ENCODE measurements at regions not wholly inside any gene's neighbourhood (a gene's known extent, or its start where the extent isn't known, plus 50 kb on each side); places are given as distances from the start of the nearest gene placed in this dataset.

- Histone ChIP-seq H3K36me3 (ENCODE audit: control insufficient read depth in 2 of 3, insufficient read depth in 3 of 3, low read length in 3 of 3) (no peaks in the 10 kb centered on the region), H3K9me3 (ENCODE audit: control insufficient read depth in 2 of 3, low read length in 3 of 3) (no peaks in the 10 kb centered on the region), H3K27ac (ENCODE audit: low read depth, low read length) (no peak overlapping the region), H3K4me1 (ENCODE audit: control insufficient read depth in 2 of 2, insufficient read depth in 2 of 2, low read length in 2 of 2) (no peaks in the 10 kb centered on the region), H3K27me3 (ENCODE audit: control insufficient read depth in 2 of 2, insufficient read depth in 2 of 2, low read length in 2 of 2) (no peaks in the 10 kb centered on the region), H3K4me3 (ENCODE audit: low read length) (no peak overlapping the region)
- Mint-ChIP-seq H3K27ac (no peak overlapping the region), H3K4me3 (no peak overlapping the region), H3K9me3 (peaks cover 0 to 4% (median 0%) of the 10 kb centered on the region in 11 donors), H3K27me3 (peaks cover 0 to 18% (median 7%) of the 10 kb centered on the region in 5 donors), H3K4me1 (no peaks in the 10 kb centered on the region), H3K36me3 (no peaks in the 10 kb centered on the region)
- intact Hi-C loops (cut with micrococcal nuclease) = no loop called here
- ATAC-seq = no peak
- DNase-seq = no peak
- ChIA-PET CTCF (no interaction called here), POLR2A (no interaction called here)
Measured at GRCh38 chr4:41476310-41476885, 61.6 kb upstream of the LIMCH1 start.

GRCh38 chr4:41477181-41477905 lies 60.6 kb upstream of the LIMCH1 start:
- Mint-ChIP-seq H3K4me3 (no peak overlapping the region), H3K4me1 (no peaks in the 10 kb centered on the region), H3K27ac (no peak overlapping the region), H3K36me3 (no peaks in the 10 kb centered on the region), H3K27me3 (peaks cover 0 to 9% (median 0%) of the 10 kb centered on the region in 5 donors), H3K9me3 (peaks cover 0 to 4% (median 0%) of the 10 kb centered on the region in 11 donors)
- H3K9me3 ChIP-seq (ENCODE audit: control insufficient read depth in 2 of 3, low read length in 3 of 3) = no peaks in the 10 kb centered on the region
- no peak overlapping the region for H3K4me3 ChIP-seq (ENCODE audit: low read length)
- POLR2A ChIA-PET = no interaction called here
- no peaks in the 10 kb centered on the region for H3K27me3 ChIP-seq (ENCODE audit: control insufficient read depth in 2 of 2, insufficient read depth in 2 of 2, low read length in 2 of 2)
- intact Hi-C loops (cut with micrococcal nuclease) = no loop called here
- no peak for DNase-seq
- ATAC-seq = no peak
- H3K27ac ChIP-seq (ENCODE audit: low read depth, low read length) = no peak overlapping the region
- CTCF ChIA-PET = no interaction called here
- H3K4me1 ChIP-seq (ENCODE audit: control insufficient read depth in 2 of 2, insufficient read depth in 2 of 2, low read length in 2 of 2) = no peaks in the 10 kb centered on the region
- H3K36me3 ChIP-seq (ENCODE audit: control insufficient read depth in 2 of 3, insufficient read depth in 3 of 3, low read length in 3 of 3) = no peaks in the 10 kb centered on the region

- CTCF ChIA-PET = no interaction called here
- ATAC-seq = no peak
- POLR2A ChIA-PET = no interaction called here
Measured at GRCh38 chr4:41478518-41478917, 59.4 kb upstream of the LIMCH1 start.

GRCh38 chr4:41480896-41481311 lies 57.1 kb upstream of the LIMCH1 start:
- Histone ChIP-seq H3K27me3 (ENCODE audit: control insufficient read depth in 2 of 2, insufficient read depth in 2 of 2, low read length in 2 of 2) (no peaks in the 10 kb centered on the region), H3K36me3 (ENCODE audit: control insufficient read depth in 2 of 3, insufficient read depth in 3 of 3, low read length in 3 of 3) (no peaks in the 10 kb centered on the region), H3K4me1 (ENCODE audit: control insufficient read depth in 2 of 2, insufficient read depth in 2 of 2, low read length in 2 of 2) (no peaks in the 10 kb centered on the region), H3K9me3 (ENCODE audit: control insufficient read depth in 2 of 3, low read length in 3 of 3) (no peaks in the 10 kb centered on the region), H3K4me3 (ENCODE audit: low read length) (no peak overlapping the region), H3K27ac (ENCODE audit: low read depth, low read length) (no peak overlapping the region)
- ATAC-seq (no peak), DNase-seq (no peak)
- Mint-ChIP-seq H3K4me3 (no peak overlapping the region), H3K27me3 (peaks cover 0 to 8% (median 0%) of the 10 kb centered on the region in 5 donors), H3K36me3 (no peaks in the 10 kb centered on the region), H3K4me1 (no peaks in the 10 kb centered on the region), H3K27ac (no peak overlapping the region), H3K9me3 (peaks cover 0 to 5% (median 0%) of the 10 kb centered on the region in 11 donors)
- intact Hi-C loops (cut with micrococcal nuclease) = no loop called here
- ChIA-PET CTCF (no interaction called here), POLR2A (no interaction called here)

More at GRCh38 chr4:41478518-41478917, 59.4 kb upstream of the LIMCH1 start:
- intact Hi-C loops (cut with micrococcal nuclease) = no loop called here
- no peak overlapping the region for H3K4me3 Mint-ChIP-seq
- H3K36me3 Mint-ChIP-seq = no peaks in the 10 kb centered on the region
- H3K9me3 Mint-ChIP-seq = peaks cover 0 to 3% (median 0%) of the 10 kb centered on the region in 11 donors
- no peaks in the 10 kb centered on the region for H3K9me3 ChIP-seq (ENCODE audit: control insufficient read depth in 2 of 3, low read length in 3 of 3)
- H3K4me1 ChIP-seq (ENCODE audit: control insufficient read depth in 2 of 2, insufficient read depth in 2 of 2, low read length in 2 of 2) = no peaks in the 10 kb centered on the region
- no peak for DNase-seq
- H3K27ac ChIP-seq (ENCODE audit: low read depth, low read length) = no peak overlapping the region
- H3K4me1 Mint-ChIP-seq = no peaks in the 10 kb centered on the region
- no peaks in the 10 kb centered on the region for H3K36me3 ChIP-seq (ENCODE audit: control insufficient read depth in 2 of 3, insufficient read depth in 3 of 3, low read length in 3 of 3)
- H3K27me3 ChIP-seq (ENCODE audit: control insufficient read depth in 2 of 2, insufficient read depth in 2 of 2, low read length in 2 of 2) = no peaks in the 10 kb centered on the region
- H3K27ac Mint-ChIP-seq = no peak overlapping the region
- H3K4me3 ChIP-seq (ENCODE audit: low read length) = no peak overlapping the region
- H3K27me3 Mint-ChIP-seq = peaks cover 0 to 5% (median 0%) of the 10 kb centered on the region in 5 donors

- Mint-ChIP-seq H3K4me3 (no peak overlapping the region), H3K4me1 (no peaks in the 10 kb centered on the region), H3K27me3 (peaks cover 0 to 6% (median 3%) of the 10 kb centered on the region in 5 donors), H3K36me3 (no peaks in the 10 kb centered on the region), H3K27ac (no peak overlapping the region), H3K9me3 (peaks cover 0 to 5% (median 0%) of the 10 kb centered on the region in 11 donors)
- Histone ChIP-seq H3K4me1 (ENCODE audit: control insufficient read depth in 2 of 2, insufficient read depth in 2 of 2, low read length in 2 of 2) (no peaks in the 10 kb centered on the region), H3K9me3 (ENCODE audit: control insufficient read depth in 2 of 3, low read length in 3 of 3) (no peaks in the 10 kb centered on the region), H3K4me3 (ENCODE audit: low read length) (no peak overlapping the region), H3K36me3 (ENCODE audit: control insufficient read depth in 2 of 3, insufficient read depth in 3 of 3, low read length in 3 of 3) (no peaks in the 10 kb centered on the region), H3K27ac (ENCODE audit: low read depth, low read length) (no peak overlapping the region), H3K27me3 (ENCODE audit: control insufficient read depth in 2 of 2, insufficient read depth in 2 of 2, low read length in 2 of 2) (no peaks in the 10 kb centered on the region)
- POLR2A ChIA-PET = no interaction called here
- intact Hi-C loops (cut with micrococcal nuclease) = no loop called here
- CTCF ChIA-PET = no interaction called here
- ATAC-seq (no peak), DNase-seq (no peak)
Measured at GRCh38 chr4:41483771-41484170, 54.2 kb upstream of the LIMCH1 start.

GRCh38 chr4:41485041-41485440 lies 52.9 kb upstream of the LIMCH1 start:
- no peak overlapping the region for H3K4me3 Mint-ChIP-seq
- no peaks in the 10 kb centered on the region for H3K36me3 ChIP-seq (ENCODE audit: control insufficient read depth in 2 of 3, insufficient read depth in 3 of 3, low read length in 3 of 3)
- no peak overlapping the region for H3K27ac Mint-ChIP-seq
- peaks cover 0 to 6% (median 3%) of the 10 kb centered on the region in 5 donors for H3K27me3 Mint-ChIP-seq
- ChIA-PET POLR2A (no interaction called here), CTCF (no interaction called here)
- no peaks in the 10 kb centered on the region for H3K9me3 ChIP-seq (ENCODE audit: control insufficient read depth in 2 of 3, low read length in 3 of 3)
- no peaks in the 10 kb centered on the region for H3K4me1 Mint-ChIP-seq
- H3K9me3 Mint-ChIP-seq = peaks cover 0 to 5% (median 0%) of the 10 kb centered on the region in 11 donors
- no peak overlapping the region for H3K27ac ChIP-seq (ENCODE audit: low read depth, low read length)
- H3K36me3 Mint-ChIP-seq = no peaks in the 10 kb centered on the region
- intact Hi-C loops (cut with micrococcal nuclease) = no loop called here
- H3K4me3 ChIP-seq (ENCODE audit: low read length) = no peak overlapping the region
- no peaks in the 10 kb centered on the region for H3K4me1 ChIP-seq (ENCODE audit: control insufficient read depth in 2 of 2, insufficient read depth in 2 of 2, low read length in 2 of 2)
- no peaks in the 10 kb centered on the region for H3K27me3 ChIP-seq (ENCODE audit: control insufficient read depth in 2 of 2, insufficient read depth in 2 of 2, low read length in 2 of 2)
- ATAC-seq (no peak), DNase-seq (no peak)

- Histone ChIP-seq H3K4me1 (ENCODE audit: control insufficient read depth in 2 of 2, insufficient read depth in 2 of 2, low read length in 2 of 2) (no peaks in the 10 kb centered on the region), H3K27ac (ENCODE audit: low read depth, low read length) (no peak overlapping the region), H3K9me3 (ENCODE audit: control insufficient read depth in 2 of 3, low read length in 3 of 3) (no peaks in the 10 kb centered on the region), H3K4me3 (ENCODE audit: low read length) (no peak overlapping the region), H3K36me3 (ENCODE audit: control insufficient read depth in 2 of 3, insufficient read depth in 3 of 3, low read length in 3 of 3) (no peaks in the 10 kb centered on the region), H3K27me3 (ENCODE audit: control insufficient read depth in 2 of 2, insufficient read depth in 2 of 2, low read length in 2 of 2) (no peaks in the 10 kb centered on the region)
- H3K4me1 Mint-ChIP-seq = no peaks in the 10 kb centered on the region
- peaks cover 0 to 14% (median 1%) of the 10 kb centered on the region in 11 donors for H3K9me3 Mint-ChIP-seq
- DNase-seq = no peak
- intact Hi-C loops (cut with micrococcal nuclease) = no loop called here
- no peak overlapping the region for H3K27ac Mint-ChIP-seq
- ChIA-PET CTCF (no interaction called here), POLR2A (no interaction called here)
- H3K27me3 Mint-ChIP-seq = peaks cover 0 to 6% (median 3%) of the 10 kb centered on the region in 5 donors
- H3K4me3 Mint-ChIP-seq = no peak overlapping the region
- H3K36me3 Mint-ChIP-seq = no peaks in the 10 kb centered on the region
- ATAC-seq = no peak
Measured at GRCh38 chr4:41487868-41488440, 50.0 kb upstream of the LIMCH1 start.

Data from naive thymus-derived CD4-positive, alpha-beta T cell (primary cell).